Panc1 (cell line): ENCODE measurements at regions not wholly inside any gene's neighbourhood (a gene's known extent, or its start where the extent isn't known, plus 50 kb on each side); places are given as distances from the start of the nearest gene placed in this dataset.
"Not testable (repeated sequence)": the region's sequence is repeated elsewhere in the genome, so short reads cannot be mapped to it uniquely, and the experiment has no call there.

ENCODE experiments used
- POLR2AphosphoS5 ChIP-seq: IDR thresholded peaks from 2 replicates; pipeline ENCODE4 v1.6.1; 2012; ENCODE audit warnings: mild to moderate bottlenecking, low read depth, low read length, moderate library complexity
- SIN3A ChIP-seq: IDR thresholded peaks from 2 replicates; pipeline ENCODE4 v1.6.1; 2012; ENCODE audit warnings: low read depth, mild to moderate bottlenecking, low read length, moderate library complexity, borderline replicate concordance; ENCODE audit not compliant: insufficient read depth
- TCF7L2 ChIP-seq: IDR thresholded peaks from 2 replicates; pipeline ENCODE4 v1.6.1; 2011; ENCODE audit warnings: mild to moderate bottlenecking, low read depth, low read length, inconsistent platforms
- TF ChIP-seq, protein P1 (sequence below): fragments of 450-650 bp; IDR thresholded peaks from 2 replicates; pipeline ENCODE4 v1.5.1; 2017; ENCODE audit warnings: mild to moderate bottlenecking
- TF ChIP-seq, protein P2 (sequence below), 2 experiments: IDR thresholded peaks; 2 replicates each; pipeline ENCODE4 v1.6.1; 2011 to 2012; ENCODE audit warnings: low read depth in 2 of 2, control low read depth in 1 of 2, low read length in 1 of 2, mild to moderate bottlenecking in 1 of 2, moderate library complexity in 1 of 2; ENCODE audit not compliant: insufficient read depth in 1 of 2

DNA sequence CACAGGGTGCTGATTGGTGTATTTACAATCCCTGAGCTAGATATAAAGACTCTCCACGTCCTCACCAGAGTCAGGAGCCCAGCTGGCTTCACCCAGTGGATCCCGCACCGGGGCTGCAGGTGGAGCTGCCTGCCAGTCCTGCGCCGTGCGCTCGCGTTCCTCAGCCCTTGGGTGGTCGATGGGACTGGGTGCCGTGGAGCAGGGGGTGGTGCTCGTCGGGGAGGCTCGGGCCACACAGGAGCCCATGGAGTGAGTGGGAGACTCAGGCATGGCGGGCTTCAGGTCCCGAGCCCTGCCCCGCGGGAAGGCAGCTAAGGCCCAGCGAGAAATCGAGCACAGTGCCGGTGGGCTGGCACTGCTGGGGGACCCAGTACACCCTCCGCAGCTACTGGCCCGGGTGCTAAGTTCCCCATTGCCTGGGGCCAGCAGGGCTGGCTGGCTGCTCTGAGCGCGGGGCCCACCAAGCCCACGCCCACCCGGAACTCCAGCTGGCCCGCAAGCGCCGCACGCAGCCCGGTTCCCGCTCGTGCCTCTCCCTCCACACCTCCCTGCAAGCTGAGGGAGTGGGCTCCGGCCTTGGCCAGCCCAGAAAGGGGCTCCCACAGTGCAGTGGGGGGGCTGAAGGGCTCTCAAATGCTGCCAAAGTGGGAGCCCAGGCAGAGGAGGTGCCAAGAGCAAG is 66.2 kb downstream of the MAP10 start:
- not testable (repeated sequence) for TF ChIP-seq SIN3A, POLR2AphosphoS5, TCF7L2
- TF ChIP-seq, protein P1, sequence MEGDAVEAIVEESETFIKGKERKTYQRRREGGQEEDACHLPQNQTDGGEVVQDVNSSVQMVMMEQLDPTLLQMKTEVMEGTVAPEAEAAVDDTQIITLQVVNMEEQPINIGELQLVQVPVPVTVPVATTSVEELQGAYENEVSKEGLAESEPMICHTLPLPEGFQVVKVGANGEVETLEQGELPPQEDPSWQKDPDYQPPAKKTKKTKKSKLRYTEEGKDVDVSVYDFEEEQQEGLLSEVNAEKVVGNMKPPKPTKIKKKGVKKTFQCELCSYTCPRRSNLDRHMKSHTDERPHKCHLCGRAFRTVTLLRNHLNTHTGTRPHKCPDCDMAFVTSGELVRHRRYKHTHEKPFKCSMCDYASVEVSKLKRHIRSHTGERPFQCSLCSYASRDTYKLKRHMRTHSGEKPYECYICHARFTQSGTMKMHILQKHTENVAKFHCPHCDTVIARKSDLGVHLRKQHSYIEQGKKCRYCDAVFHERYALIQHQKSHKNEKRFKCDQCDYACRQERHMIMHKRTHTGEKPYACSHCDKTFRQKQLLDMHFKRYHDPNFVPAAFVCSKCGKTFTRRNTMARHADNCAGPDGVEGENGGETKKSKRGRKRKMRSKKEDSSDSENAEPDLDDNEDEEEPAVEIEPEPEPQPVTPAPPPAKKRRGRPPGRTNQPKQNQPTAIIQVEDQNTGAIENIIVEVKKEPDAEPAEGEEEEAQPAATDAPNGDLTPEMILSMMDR = not testable (repeated sequence)
- TF ChIP-seq, protein P2, sequence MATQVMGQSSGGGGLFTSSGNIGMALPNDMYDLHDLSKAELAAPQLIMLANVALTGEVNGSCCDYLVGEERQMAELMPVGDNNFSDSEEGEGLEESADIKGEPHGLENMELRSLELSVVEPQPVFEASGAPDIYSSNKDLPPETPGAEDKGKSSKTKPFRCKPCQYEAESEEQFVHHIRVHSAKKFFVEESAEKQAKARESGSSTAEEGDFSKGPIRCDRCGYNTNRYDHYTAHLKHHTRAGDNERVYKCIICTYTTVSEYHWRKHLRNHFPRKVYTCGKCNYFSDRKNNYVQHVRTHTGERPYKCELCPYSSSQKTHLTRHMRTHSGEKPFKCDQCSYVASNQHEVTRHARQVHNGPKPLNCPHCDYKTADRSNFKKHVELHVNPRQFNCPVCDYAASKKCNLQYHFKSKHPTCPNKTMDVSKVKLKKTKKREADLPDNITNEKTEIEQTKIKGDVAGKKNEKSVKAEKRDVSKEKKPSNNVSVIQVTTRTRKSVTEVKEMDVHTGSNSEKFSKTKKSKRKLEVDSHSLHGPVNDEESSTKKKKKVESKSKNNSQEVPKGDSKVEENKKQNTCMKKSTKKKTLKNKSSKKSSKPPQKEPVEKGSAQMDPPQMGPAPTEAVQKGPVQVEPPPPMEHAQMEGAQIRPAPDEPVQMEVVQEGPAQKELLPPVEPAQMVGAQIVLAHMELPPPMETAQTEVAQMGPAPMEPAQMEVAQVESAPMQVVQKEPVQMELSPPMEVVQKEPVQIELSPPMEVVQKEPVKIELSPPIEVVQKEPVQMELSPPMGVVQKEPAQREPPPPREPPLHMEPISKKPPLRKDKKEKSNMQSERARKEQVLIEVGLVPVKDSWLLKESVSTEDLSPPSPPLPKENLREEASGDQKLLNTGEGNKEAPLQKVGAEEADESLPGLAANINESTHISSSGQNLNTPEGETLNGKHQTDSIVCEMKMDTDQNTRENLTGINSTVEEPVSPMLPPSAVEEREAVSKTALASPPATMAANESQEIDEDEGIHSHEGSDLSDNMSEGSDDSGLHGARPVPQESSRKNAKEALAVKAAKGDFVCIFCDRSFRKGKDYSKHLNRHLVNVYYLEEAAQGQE (IDR thresholded peaks at IDR 0.05; ENCODE audit: insufficient read depth in 1 of 2, low read depth in 2 of 2, low read length in 1 of 2) = not testable (repeated sequence)
